GM21367 (cell line): ENCODE measurements at regions not wholly inside any gene's neighbourhood (a gene's known extent, or its start where the extent isn't known, plus 50 kb on each side); places are given as distances from the start of the nearest gene placed in this dataset.

Source experiments
- ATAC-seq: cut with Tn5 transposase; IDR thresholded peaks from one replicate; pipeline ENCODE4 v1.9.1; 2021; ENCODE audit not compliant: unreplicated experiment

DNA sequence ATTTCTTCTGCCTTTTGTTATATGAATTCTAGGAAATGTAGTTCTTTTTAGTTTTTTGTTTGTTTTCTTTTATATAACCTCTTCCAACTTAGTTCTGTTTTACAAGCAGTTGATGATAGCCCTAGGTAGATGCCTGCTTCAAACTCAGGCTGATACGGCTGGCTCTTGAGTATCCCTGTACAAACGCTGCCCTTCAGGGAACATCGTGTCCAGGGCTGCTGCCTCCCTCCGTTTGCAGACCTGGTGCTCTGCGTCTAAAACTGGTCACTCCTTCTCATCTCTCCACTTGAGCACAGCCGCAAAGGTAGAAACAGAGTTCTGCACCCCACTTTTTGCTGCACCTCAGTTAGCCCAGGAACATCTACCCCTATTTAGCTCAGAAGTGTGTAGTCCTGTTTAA is 310.1 kb downstream of the PRL start:
- no peak for ATAC-seq

DNA sequence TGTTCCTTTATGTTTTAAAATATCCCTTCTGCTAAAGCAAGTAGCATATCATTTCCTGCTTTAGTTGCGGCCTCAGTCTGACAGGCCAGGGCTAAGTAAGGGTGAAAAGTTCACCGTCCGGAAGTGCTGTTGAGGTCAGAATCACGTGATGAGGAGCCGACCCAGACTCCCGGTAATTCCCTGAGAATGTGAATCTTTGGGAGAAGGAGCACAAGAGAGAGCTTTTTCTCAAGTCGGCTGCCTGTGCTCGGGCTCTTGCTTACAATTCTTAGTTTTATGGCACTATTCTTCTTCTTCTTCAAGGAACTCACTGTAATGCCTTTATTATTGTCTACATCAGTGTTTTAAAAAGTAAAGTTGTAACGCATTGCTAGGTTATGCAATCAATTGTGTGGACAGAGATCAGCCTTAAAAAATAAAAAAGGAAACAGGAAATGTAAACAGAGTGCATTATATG is 309.3 kb downstream of the PRL start:
- ATAC-seq = peak; percentile 72

DNA sequence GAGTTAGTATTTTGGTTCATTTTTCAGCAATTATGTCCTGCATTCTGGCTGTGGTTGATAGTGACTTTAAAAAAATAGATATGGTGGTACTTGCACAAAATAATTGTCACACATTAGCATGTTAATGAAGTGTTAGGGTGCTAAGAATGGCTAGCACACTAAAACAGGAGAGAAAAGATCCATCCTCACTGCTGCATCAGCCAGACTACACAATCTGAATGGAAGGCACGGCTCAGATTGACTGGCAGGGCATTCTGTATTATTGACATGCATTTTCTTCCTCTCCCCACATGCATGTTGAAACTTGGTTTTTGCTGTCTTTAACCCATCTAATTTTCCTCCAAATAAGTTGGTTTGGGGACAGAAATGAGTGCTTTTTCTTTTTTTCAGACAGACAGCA is 306.3 kb downstream of the PRL start:
- no peak for ATAC-seq

DNA sequence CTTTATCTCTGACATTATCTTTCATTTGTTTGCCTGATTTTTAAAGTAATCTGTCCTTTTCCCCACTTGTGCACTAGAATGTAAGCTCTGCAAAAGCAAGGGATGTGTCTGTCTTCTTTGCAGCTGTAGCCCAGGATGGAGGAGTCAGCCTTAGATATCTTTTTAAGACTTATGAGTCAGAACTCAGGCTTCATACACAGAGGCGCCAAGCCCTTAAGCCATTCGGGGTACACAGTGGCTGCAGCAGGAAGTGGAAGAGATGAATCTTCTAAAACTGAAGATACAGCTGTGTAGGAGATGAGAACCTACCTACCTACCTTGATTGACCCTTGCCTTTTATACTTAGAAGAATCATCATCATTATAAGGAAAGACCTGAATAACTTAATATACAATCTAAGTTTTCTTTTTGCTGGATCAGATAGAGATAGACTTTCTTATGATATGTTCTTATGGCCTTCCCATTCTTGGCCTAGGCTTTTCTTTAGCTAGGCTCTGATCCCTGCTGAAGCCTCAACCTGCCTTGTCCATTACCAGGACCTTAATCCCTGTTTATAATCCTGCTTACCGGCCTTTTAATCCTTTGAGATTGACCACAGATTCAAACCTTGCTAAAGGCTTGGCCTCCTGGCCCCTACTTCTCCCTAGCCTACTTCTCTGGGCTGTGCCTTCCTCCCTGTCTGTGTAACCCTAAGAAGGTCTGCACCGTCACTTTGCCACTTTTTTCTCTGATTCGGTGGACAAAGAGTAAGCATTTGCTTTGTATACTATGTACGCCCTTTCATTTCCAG is 304.5 kb downstream of the PRL start:
- ATAC-seq = no peak

DNA sequence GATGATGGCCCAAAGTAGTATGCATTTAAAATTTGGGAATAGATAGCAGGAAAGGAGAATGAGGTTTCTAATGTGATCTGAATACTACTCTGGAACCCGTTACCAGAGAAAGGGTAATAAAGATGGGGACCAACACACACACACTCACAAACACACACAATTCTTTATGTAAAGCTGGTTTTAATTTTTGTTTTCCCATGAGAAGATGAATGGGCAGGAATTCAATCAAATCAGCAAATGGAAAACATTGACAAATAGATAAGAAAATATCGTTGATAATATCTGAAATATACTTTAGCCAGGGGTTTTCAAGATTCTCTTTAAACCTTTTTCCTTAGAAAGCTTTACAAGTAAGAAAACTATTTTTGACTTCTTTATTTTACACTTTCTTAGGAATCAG is 303.0 kb downstream of the PRL start:
- no peak for ATAC-seq

DNA sequence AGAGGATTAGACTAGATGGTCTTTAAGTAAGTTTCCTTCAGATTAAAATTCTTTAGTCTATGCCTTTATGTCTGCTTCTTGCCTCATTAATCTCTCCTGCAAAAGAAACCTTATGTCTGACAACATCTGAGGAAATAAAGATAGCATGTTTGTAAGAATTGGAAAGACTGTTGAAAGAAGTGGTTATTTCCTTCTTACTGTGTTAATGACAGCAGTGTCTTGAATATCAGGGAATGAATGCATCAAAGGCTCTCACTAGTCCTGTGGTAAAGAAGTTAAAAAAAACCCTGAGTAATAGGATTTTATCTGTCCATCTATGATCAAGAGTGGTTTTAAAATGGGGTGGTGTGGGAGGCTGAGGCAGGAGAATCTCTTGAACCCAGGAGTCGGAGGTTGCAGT is 302.0 kb downstream of the PRL start:
- no peak for ATAC-seq

DNA sequence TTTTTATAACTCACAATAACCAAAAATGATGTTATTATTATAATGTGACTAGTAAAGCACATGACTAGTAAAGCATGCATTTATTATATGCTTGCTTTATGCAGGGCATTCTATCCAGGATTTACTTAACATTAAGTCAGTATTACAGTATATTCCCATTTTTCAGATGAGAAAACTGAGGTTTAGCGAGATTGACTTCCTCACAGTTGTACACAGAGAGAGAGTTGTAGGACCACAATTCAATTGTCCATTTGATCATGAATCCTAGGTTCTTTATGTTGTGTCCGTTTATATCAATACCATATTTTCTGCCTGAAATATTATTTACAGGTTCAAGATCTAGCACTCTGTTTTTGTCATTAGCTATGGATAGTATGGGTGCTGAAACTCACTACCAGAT is 301.5 kb downstream of the PRL start:
- no peak for ATAC-seq

DNA sequence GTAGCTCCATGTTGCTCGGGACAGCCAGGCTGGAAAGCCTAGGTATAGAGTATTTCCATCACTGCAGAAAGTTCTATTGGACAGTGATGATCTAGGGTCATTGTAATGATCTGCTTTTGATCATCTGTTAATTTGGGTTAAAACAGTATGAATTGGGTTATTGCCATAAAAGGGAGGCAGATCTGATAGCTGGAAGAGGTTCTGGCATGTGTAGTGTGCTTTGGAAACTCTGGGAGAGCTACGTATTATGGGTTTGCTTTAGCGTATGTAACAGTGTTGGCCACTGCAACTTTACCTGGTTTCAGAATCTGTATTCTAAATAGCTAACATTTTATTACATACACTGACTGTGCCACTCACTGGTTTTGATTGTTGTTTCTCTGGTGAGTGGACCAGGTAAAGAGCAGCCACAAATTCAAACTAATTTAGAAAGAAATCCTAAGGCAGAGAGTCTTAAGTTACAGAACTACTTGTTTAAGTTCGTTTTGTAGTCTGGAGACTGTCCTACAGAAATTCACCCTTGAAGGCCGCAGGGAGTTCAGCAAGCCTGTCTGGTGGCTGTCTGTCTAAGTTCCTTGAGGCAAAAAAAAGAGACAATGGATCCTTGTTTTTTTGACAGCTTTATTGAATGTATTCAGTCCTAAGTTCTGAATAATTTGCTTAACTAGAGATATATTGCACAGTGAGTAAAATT is 300.3 kb downstream of the PRL start:
- ATAC-seq = no peak

DNA sequence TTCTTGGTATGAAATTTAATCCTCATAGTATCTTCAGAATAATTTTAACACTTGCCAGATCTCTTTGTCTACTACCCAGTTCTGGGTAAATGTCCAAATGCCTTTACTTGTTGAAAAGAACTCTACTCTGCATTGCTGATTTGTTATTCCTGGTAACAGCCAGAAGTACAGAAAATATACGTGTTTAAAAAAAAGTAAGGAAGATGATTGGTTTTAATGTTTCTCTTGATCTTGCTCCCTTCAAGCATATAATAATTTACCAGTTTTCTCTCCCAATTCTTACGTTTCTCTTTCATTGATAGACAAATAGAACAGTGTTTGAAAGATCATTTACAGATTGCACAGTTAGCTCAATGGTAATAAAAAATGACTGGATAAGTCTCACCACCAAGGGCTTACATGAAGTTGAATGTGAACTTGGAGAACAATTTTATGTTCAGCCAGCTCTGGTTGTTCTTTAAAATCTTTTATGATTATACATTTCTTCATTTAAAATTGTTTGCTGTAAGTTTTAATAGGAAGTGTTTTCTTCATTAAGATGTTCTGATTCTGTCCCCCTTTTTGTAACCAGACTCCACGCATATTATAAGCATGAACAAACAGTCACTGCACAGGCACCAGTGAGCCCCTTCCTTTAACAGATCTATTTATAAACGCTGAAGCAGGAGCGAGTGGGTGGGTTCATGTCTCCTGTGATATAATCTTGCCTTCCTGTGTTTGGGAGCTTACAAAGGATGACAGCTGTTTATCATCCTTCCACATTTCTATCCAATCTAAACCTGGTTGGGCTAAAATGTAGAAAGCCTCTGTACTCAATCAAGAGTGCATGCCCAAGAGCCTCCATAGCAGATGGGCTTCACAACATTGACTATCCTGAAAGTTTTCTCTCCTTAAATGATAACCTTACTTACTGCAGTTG is 299.5 kb downstream of the PRL start:
- no peak for ATAC-seq

DNA sequence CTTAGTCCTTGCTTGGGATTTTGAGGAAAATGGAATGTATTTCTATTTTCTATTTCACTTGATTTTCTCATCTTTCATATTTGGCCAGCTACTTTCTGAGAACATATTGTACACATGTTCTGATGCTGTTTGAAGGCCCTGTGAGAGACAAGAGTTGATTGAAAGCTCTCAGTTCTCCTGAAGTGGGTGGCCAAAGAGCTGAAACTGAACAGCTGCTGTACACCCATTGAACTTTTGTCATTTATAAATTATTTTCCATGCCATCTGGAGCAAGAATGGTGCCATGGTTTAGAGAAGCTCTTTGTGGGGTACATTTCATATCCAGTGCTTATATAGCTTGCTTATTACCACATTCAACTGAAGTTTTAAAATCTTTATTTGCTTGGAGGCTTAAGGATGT is 298.3 kb downstream of the PRL start:
- no peak for ATAC-seq

DNA sequence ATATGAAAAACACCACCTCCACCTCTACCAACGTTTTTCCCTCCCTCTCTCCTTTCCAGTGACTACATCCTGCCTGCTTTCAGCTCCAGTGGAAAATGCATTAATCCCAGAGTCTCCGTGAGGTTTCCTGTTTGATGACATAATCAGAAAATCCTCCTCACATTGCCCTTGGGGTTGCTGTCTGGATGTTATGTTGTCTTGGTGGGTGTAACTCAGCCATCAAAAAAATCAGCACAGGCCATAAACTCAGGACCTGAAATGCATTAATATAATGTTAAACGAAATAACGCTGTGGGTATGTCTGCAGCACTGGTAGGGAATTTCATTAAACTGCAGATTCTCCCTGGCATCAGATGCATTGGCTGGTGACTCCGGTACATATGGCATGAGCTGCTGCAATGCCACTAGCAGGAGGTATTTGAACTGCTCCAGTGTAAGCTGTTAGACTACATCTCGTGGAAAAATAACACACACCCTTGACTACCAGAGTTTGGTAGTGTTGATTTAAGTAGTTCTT is 297.8 kb downstream of the PRL start:
- ATAC-seq = no peak

DNA sequence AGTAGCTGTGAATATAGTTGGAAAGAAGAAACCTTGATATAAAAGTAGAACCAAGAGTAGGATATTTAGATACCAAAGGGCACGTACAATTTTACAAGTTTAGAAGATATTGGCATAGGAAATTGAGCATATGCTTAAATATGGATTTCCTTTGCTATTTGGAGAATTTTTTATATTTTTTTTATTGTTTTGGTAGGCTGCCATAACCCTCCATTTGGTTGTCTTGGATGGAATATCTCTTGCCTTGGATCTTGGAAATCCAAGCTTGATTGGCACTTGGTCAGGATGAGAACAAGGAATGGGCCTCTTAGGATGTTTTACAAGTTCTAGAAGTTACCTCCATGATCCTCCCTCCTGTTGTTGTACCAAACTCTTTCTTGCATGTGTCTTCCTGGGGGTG is 297.1 kb downstream of the PRL start:
- no peak for ATAC-seq

DNA sequence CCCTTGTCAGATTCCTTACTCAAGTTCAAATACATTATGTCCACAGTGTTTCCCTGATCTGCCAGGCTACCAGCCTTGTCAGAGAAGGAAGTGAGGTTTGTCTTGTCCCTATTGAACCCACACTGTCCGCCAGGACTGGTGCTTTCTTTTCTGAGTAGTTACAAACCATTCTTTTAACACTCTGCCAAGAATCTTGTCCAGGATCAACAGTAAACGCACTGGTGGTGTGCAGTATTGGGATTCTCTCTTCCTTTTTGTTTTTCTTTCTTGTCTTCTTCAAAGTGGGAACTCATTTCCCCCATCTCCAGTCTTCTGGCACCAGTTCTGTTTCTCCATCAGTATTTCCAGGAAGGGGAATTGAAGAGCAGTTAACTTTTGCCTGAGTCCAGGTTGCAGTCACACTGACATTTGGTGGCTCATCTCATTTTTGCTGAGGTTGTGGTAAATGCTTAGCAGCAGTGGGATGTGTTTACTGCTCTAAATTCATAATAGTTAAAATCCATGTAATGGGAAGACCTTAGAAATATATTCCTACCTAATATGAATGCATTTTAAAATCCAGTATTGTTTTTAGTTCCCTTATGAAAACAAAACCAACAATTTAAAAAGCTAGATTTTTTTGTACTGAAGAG is 295.3 kb downstream of the PRL start:
- ATAC-seq = no peak

DNA sequence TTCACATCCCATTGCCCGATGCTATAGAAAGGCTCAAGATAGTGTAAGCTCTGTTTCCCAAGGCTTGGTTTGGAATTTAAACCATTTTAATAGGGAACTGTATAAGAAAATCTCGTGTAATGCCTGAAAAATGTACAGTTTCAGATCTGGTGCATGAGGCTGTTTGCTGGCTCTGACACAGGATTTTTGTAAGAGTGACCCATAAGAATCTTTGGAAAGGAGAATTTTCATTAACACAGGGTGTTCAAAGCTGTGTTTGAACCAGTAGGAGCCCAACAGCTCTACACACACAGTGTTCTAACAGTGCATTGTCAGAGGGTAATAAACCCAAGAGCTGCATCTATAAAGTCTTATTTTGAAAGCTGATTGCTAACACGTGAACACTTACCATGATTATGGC is 293.5 kb downstream of the PRL start:
- no peak for ATAC-seq

DNA sequence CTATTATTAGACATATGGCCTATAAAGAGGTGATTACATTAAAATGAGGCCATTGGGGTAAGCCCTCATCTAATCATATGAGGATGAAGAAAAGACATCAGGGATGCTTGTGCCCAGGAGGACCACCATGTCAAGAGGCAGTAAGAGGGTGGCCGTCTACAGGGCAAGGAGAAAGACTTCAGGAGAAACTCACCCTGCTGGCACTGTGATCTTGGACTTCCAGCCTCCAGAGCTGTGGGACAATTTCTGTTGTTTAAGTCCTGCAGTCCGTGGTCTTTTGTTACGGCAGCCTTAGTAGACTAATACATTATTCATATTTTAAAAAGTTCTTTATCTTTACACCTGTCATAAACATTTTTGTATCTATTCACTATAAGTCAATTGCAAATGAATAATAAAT is 290.0 kb downstream of the PRL start:
- no peak for ATAC-seq

DNA sequence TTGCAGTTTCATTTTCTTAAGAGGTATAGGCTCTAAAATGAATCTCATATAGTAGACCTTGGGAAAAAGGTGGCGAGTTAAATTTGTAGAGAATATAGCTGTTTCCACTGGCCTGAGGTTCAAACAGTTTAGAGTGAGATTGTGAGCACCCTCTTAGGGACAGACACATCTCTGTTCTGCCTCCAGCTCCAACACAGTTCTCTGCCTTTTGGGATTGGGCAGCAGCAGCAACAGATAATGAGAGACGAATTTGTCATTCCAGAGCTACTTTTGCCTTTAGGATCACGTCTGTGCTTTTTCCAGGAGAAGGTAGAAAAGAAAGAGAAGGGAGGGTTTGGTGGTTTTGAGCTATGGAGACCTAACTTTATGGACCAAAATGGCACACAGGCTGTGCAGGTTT is 289.4 kb downstream of the PRL start:
- no peak for ATAC-seq

DNA sequence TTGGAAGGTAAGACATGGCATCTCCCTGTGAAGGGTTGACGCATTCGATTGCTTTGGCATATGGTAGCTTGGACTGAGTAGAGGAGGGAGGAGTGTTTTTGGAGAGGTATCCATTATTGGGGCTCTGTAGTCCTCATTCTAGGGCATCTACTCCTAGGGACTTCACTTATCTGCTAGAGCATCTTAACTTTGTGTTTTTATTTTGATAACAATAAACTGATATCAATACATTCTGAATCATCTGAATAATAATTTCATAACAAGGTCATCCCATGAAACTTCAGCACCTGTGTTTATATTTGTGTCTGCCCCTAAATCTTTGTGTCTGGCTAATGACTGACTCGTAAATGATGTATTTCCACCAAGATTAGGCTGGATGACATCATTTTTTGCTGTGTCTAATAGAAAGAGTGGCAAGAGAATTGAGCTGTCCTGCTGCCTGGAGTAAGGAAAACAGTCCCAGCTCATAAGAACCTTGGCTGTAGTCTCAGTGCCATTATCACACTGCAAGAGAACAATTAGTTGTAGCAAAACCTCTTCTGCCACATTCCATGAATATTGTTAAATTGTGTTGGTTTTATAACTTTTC is 288.5 kb downstream of the PRL start:
- no peak for ATAC-seq

DNA sequence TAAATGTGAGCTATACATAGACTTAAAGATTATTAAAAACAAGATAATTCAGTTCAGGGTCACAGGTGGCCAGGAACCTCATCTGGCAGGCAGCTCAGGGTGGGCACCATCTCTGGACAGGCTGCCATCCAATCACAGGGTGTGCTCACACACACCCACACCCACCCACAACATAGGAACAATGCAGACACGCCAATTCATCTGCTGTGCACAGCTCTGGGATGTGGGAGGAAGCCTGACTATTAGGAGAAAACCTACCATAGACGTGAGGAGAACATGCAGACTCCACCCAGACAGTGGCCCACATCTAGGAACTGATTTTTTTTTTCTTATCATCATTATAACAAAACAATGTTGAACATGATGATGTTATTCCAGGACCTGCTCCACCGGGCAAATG is 286.7 kb downstream of the PRL start:
- no peak for ATAC-seq

DNA sequence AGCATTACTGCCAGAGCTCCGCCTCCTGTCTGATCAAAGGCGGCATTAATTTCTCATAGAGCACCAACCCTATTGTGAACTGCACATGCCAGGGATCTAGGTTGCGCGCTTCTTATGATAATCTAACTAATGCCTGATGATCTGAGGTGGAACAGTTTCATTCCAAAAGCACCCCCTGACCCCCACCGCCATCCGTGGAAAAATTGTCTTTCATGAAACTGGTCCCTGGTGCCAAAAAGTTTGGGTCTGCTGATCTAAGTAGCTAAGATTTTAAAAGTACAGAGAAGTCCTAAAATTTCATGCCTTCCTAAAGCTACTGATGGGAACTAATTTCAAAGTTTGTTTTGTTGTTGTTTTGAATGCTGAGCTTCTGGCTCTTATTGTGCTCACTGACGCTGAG is 281.6 kb downstream of the PRL start:
- ATAC-seq = no peak

DNA sequence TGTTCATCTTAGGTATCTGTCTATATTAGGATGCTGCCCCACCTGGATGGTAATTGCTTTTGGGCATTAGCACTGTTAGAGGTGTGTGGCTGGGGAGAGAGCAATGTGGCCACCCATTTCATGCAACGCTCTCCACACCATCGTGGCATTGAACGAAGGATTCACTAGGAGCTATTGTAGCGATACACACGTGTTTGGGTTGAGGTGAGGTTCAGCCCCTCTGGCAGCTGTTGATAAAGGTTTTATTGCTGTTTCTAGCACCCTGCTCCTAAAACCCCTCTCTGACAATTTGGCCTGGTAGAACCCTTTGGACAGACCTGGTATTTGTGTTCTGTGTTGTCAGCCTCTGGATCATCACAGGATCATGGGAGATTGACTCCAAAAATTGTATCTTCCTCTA is 280.9 kb downstream of the PRL start:
- no peak for ATAC-seq

DNA sequence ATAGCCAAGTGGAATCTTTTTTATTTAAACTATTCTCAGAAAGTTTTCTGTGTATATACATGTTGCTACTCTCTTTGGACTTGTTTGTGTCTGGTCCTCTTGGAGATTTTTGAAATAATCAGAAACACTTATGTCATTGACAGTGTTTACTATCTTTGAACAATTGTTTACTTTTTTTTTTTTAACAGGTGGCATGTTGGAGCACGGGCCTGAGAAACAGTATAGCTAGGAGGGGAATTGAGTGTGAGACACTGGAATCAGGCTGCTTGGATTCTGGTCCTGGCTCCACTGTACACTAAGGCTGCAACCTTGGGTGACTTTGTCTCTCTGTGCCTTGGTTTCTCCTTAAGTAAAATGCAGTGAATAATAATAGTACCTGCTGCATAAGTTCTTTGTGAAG is 279.6 kb downstream of the PRL start:
- no peak for ATAC-seq
